ENCODE measurements at regions not wholly inside any gene's neighbourhood (a gene's known extent, or its start where the extent isn't known, plus 50 kb on each side); places are given as distances from the start of the nearest gene placed in this dataset.

DNA sequence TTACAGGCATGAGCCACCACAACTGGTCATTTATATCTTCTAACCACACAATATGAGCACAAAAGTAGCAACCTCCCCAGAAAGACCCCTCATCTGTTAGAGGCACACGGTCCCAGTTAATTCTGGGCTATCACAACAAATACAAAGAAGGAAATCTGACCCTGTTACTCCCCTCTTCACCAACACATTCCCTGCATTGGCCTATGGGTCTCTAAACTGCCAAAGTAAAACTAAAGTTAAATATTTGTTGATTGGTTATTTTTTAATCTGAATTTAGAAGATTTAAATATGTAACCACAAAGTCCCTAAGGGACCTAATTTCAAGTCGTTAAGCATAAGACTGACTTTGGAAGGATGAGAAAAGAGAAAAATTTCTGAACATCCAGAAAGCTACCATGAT, 496.7 kb upstream of the NMUR2 start:
- DNase-seq: no peak

- no peak for DNase-seq
Observed at GRCh38 chr5:152905286-152905685, 500.2 kb upstream of the NMUR2 start.

DNA sequence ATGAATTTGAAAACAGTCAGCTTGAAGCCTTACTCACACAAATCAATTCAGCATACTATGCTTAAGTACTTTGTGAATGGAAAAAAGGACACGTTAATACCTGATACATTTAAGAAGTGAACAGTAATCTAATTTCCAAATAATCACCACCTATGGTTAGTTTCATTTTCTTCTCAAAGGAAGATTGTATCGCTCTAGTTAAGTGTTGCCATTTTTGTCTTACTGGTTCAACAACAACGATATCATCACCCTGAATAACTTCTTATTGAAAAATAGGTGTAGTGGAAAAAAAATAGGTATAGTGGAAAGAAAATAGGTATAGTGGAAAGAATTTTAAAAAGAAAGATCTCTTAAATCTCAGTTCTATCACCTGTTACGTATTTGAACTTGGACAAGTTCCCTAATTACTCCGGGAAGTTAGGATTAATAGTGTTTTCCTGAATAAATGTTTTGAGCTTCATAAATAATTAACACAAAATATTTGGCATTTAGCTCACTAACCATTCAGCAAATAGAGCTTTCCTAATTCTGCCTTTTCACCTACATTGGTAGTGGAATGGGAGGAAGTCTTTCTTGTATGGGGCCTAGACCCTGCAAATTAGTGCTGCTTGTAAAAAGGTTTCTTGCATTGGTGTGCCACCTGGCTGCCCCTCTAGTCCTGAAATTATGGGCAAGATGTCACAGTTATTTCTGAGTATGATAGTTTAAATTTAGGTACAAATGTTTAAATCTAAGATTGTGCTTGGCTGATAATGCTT, 502.6 kb upstream of the NMUR2 start:
- no peak for DNase-seq

- DNase-seq: no peak
Observed at GRCh38 chr5:152912924-152913323, 507.8 kb upstream of the NMUR2 start.

- DNase-seq: no peak
Observed at GRCh38 chr5:152932621-152933020, 527.5 kb upstream of the NMUR2 start.

DNA sequence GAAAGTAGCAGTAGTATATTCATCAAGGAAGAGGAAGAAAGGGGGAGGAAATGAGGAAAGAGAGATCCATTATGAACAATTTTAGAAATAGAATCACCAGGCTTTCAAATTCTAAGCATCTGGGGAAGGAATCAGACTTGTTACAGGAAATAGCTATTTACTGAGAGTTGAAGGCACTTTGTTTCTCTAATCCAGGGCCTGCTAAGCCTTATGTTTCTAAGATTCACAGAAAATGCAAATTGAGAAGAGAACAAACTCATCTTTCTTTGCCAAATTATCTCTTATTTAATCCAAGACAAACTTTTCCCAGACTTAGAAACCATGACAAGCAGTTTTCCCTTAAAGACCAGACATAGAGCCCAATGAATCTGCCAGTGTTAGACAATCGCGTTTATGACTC, 528.0 kb upstream of the NMUR2 start:
- no peak for DNase-seq

- DNase-seq: no peak
Observed at GRCh38 chr5:152938630-152939029, 533.6 kb upstream of the NMUR2 start.

GRCh38 chr5:152942633-152943336, 537.7 kb upstream of the NMUR2 start:
- no peak for DNase-seq

- no peak for DNase-seq
Observed at GRCh38 chr5:152953788-152954483, 536.5 kb upstream of the GRIA1 start.

- DNase-seq: no peak
Observed at GRCh38 chr5:152956943-152957613, 533.4 kb upstream of the GRIA1 start.

DNA sequence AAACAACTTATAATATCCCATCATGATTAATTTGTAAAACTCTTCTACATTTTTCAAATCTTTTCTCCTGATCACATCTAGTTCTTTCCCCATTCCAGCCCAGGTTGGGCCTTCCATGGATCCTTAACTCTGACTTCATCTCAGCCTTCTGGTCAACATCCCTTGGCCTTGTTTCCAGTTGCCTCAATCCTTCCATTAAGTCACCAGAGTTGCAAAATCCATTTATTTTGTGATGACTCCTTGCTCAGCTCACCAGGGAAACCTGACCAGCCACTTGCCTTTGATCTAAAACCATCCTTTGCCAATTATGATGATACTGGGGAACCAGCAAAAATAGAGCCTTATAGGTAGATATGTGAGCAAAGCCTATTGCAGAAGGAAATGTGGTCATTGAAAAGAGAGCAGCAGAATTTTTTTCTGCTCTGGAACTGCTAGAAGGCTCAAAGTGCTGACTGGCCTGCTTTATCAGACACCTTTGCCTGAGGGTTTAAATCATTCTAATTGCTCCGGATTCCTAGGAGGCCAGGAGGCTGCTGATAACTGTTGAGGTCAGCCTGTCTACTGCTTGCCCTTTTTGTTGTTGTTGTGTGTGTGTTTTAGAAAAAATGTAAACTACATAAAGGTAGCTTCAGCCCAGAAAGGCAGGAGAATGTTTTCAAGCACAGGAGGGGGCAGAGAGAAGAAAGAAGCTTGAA, 512.2 kb upstream of the GRIA1 start:
- DNase-seq: no peak

DNA sequence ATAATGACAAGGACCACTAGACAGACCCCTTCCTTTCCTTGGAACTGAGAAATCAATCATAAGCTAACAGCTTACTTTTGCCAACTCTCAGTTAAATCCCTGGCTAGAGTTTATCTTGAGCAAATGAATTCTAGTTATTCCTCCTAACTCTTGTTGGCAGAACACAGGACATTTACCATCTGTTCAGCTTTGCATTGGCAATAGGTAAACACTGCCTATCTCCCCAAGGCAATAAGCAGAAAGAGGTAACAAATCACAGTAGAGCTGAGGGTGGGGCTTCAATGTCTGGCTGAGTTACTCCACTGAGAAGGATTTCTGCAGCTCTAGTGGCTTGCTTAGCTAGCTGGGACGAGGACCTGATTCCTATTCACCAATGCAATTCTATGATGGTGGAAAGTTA, 503.3 kb upstream of the GRIA1 start:
- DNase-seq: no peak

DNA sequence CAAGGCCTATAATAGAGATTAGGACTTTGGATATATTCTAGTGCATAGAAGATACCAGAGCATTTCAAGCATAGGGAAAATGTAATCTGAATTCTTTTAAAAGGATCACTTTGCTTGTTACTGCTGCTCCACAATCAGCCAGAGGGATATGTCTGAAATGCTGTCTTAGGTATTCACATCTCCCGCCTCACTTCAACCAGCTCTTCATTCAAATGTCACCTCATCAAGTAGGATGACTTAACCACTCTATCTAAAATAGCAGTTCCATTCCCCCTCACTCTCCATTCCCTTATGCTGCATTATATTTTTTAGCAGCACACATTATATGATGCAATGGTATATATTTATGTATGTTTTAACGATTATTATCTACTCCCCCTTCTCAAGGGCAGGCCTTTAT, 500.3 kb upstream of the GRIA1 start:
- no peak for DNase-seq

- no peak for DNase-seq
Observed at GRCh38 chr5:152990649-152991048, 499.8 kb upstream of the GRIA1 start.

DNA sequence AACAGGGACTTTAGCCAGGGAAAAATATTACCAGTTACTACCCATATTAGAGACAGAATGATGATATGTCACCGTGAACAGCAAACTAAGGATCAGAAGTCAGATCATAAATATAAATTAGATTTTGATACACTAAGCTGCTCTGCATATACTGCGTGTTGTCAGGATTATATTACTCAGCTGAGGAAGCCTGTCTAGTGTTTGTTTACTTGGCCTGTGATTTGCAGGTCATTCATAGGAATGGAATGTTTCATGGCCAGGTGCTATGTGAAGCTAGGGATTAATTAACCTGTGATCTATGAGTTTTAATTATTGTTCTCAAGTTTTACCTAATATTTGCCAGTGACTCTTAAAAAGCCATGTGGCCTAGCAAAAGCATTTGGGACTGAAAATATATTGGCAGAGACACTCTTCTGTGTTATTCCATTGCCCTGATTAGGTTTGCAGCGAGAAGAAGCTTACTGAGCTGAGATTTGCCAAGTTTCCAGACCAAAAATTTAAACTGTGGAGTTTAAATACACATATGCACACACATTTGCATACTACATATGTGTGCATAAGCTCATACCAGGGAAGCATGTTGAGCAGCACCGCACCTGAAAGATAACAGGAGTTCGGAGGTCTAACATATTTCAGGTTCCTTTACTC, 496.3 kb upstream of the GRIA1 start:
- no peak for DNase-seq

DNA sequence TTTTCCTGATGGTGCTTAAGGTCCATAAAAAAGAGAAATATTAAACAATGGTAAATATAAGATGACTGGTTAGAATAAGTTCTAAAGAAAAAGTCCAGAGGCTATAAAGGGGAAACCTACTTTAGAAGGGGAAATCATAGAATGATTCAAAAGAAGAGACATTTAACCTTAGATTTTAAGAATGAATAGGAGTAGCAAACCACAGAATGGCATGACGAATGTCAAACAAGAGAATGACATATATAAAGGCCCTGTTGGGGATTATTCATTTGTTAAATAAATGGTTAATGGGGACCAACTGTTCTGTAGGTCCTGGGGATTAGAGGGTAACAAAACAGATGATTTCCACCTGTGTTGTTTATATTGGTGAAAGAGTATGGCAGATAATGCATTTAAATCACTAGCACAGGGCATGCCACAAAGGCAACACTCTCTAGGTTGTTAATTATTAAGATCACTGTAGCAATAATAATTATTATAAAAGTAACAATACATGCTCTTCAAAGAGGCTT, 495.2 kb upstream of the GRIA1 start:
- no peak for DNase-seq

DNA sequence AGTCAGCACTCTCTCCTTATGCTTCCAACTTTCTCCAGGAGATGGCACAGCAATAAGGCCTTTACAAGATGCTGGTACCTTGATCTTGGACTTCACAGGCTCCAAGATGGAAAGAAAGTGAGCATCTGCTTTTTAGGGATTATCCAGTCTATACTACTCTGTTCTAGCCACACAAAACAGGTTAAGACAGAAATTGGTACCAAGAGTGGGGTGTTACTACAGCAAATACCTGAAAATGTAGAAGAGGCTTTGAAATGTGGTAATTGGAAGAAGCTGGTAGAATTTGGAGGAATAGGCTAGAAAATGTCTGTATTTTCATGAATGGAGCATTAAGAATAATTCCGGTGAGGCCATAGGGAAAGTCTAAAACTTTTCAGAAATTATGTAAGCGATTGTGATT, 484.8 kb upstream of the GRIA1 start:
- no peak for DNase-seq

DNA sequence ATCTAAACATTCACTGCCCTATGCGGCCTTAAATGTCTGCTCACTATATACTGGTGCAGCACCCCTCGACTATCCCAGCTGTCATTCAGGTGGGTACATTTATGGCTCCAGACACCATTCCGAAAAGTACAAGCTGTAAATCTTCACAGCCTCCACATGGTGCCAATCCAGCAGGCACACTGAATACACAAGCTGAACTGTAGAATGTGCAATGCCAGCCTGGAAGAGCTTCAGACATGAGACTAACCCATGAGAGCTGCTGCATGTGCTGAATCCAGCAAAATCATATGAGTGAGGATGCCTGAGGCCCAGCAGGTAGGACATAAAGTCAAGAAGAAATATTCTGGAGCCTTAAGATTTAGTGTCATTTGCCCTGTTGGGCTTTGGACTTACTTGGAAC, 483.8 kb upstream of the GRIA1 start:
- DNase-seq: no peak

GRCh38 chr5:153014194-153014593, 476.3 kb upstream of the GRIA1 start:
- no peak for DNase-seq

DNA sequence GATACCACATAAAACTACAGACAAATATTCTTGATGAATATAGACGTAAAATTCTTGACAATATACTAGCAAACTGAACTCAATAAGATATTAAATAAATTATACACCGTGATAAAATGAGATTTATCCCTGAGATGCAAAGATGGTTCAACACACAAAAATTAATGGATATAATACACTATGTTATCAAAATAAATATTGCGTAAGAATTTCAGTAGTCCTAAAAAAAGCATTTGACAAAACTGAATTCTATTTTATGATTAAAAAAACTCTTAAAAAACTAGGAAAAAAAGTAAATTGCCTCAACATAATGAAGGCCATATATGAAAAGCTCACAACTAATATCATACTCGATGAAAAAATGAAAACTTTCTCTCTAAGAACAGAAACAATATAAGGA, 472.3 kb upstream of the GRIA1 start:
- DNase-seq: no peak

DNA sequence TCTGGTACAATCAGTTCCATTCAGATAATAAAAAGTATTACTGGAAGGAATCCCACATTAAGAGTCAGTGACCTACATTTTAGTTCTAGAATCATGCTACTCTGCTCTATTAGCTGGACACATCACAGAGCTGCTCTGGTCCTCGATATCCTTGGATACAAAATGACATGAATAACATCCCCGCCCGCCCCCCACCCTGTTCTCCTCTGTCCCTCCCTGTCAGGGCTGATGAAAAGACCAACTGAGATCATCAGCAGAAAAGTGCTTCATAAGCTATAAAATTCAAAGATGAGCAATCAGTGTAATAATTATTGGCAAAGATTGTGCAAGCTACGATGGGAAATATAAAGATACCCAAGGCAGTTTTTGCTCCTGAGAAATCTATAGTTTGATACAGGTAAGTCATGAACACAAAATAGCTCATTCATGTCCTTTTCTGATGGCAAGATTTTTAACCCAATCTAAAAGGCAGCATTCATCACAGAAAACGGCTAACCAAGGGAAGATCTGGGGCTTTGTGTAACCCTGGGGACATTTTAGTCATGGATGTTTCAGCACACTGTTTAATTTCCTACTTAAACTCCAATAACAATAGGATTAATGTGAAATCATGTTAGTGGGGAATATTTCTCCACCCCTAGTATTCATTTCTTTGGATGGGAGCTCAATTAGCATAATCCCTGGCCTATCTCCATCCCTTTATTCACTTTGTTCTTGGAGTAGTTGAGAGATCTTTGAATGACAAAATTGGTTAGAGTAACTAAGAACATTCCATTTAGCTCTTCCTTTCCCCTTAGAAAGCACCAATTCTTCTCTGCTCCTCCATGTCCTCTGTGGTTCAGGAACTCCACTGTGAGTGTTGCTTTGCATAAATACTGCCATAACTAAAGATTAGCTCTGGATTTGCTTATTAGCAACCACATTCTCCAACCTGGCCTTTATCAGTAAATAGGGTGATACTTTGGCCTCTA, 459.4 kb upstream of the GRIA1 start:
- DNase-seq: no peak

All from hematopoietic multipotent progenitor cell treated with erythropoietin and hydrocortisone succinate and interleukin-3 and kit ligand, for 8 days (in vitro differentiated cells).